ENCODE measurements at regions not wholly inside any gene's neighbourhood (a gene's known extent, or its start where the extent isn't known, plus 50 kb on each side); places are given as distances from the start of the nearest gene placed in this dataset.

DNA sequence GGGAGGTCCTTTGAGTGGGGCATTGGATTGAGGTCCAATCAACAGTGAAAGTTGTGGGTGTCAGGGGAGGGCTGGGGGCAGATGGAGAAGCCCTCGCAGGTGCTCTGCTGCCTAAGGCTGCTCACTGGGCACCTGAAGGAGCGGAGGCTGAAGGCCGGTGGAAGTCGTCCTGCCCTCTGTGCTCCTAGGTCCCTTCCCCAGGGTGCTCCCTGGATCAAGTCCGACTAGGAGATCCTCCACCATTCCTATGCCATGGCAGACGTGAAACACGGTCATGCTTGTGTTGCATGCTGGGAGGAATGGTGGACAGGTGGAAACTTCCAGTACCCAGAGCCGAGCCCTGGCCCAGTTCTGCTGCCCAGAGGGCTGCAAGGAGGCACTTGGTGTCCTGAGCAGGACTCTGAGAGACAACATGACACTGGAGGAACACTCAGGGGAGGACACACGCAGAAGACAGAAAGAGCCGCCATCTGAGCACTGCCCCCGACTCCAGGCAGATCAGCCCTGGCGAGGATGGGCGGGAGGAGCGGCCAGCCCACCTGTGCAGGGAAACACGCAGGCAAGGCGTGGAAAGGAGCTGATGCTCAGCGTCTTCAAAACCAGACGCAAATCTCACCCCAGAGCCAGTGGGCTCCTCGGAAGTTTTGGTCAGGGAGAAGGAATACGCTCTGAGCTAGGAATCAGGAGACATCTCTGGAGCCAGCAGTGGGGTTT lies 786.8 kb downstream of the BRD1 start:
- no peak overlapping the region for H3K4me3 ChIP-seq (ENCODE audit: low read length)
- H3K27me3 ChIP-seq (ENCODE audit: control insufficient read depth, low read length): no peaks in the 10 kb centered on the region

DNA sequence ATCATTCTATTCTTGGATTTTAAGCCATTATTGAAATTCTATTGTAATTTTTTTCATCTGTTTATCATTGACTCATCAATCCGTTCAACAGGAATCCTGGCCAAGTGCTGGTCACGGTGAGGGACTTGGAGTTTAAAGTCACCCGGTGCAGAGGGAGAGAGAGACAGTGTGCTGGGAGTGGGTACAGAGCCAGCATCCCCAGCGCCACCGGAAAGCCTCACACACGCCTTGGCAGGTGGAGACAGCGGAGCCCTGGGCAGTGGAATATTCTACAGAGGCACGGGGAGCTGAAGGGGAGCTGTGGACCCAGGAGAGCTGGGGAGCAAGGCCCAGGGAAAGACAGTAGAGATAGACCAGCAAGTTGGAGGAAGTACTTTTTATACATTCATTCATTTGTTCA lies 787.6 kb downstream of the BRD1 start:
- H3K4me1 ChIP-seq (ENCODE audit: control insufficient read depth, low read length): no peaks in the 10 kb centered on the region
- no peaks in the 10 kb centered on the region for H3K36me3 ChIP-seq (ENCODE audit: control insufficient read depth, low read length)
- no peaks in the 10 kb centered on the region for H3F3A ChIP-seq (ENCODE audit: control insufficient read depth, insufficient read depth)
- H3K4me3 ChIP-seq (ENCODE audit: low read length): no peak overlapping the region
- no peaks in the 10 kb centered on the region for H4K20me1 ChIP-seq (ENCODE audit: control insufficient read depth, insufficient read depth, low read depth, low read length)
- peaks cover 17% of the 10 kb centered on the region; the same call in 1 of the 2 replicates for H3K9me3 ChIP-seq (ENCODE audit: control insufficient read depth, insufficient read depth, low read length)
- no peak overlapping the region for H3K4me2 ChIP-seq (ENCODE audit: low read length)
- no peaks in the 10 kb centered on the region for H3K27me3 ChIP-seq (ENCODE audit: control insufficient read depth, low read length)
- H3K79me2 ChIP-seq (ENCODE audit: control insufficient read depth, low read length): no peaks in the 10 kb centered on the region
- H3K9me2 ChIP-seq (replicated peaks; ENCODE audit: control insufficient read depth, low read length): no peaks in the 10 kb centered on the region
- TF ChIP-seq, protein P1, sequence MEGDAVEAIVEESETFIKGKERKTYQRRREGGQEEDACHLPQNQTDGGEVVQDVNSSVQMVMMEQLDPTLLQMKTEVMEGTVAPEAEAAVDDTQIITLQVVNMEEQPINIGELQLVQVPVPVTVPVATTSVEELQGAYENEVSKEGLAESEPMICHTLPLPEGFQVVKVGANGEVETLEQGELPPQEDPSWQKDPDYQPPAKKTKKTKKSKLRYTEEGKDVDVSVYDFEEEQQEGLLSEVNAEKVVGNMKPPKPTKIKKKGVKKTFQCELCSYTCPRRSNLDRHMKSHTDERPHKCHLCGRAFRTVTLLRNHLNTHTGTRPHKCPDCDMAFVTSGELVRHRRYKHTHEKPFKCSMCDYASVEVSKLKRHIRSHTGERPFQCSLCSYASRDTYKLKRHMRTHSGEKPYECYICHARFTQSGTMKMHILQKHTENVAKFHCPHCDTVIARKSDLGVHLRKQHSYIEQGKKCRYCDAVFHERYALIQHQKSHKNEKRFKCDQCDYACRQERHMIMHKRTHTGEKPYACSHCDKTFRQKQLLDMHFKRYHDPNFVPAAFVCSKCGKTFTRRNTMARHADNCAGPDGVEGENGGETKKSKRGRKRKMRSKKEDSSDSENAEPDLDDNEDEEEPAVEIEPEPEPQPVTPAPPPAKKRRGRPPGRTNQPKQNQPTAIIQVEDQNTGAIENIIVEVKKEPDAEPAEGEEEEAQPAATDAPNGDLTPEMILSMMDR (IDR thresholded peaks at IDR 0.05; ENCODE audit: low read depth, low read length, poor library complexity, severe bottlenecking): no peak
- no peak for TF ChIP-seq EZH2phosphoT487 (IDR thresholded peaks at IDR 0.05; ENCODE audit: borderline replicate concordance, low read length)
- no peak overlapping the region for H3K27ac ChIP-seq (ENCODE audit: low read depth, low read length)

More for the DNA sequence above, 786.8 kb downstream of the BRD1 start:
- TF ChIP-seq EZH2phosphoT487 (IDR thresholded peaks at IDR 0.05; ENCODE audit: borderline replicate concordance, low read length): no peak
- TF ChIP-seq, protein P1 (IDR thresholded peaks at IDR 0.05; ENCODE audit: low read depth, low read length, poor library complexity, severe bottlenecking): no peak
- no peaks in the 10 kb centered on the region; the same call in 1 of the 2 replicates for H3K4me1 ChIP-seq (ENCODE audit: control insufficient read depth, low read length)
- H3K27ac ChIP-seq (ENCODE audit: low read depth, low read length): no peak overlapping the region
- peaks cover 14% of the 10 kb centered on the region; the same call in 1 of the 2 replicates for H3K9me3 ChIP-seq (ENCODE audit: control insufficient read depth, insufficient read depth, low read length)
- H4K20me1 ChIP-seq (ENCODE audit: control insufficient read depth, insufficient read depth, low read depth, low read length): no peaks in the 10 kb centered on the region
- H3K79me2 ChIP-seq (ENCODE audit: control insufficient read depth, low read length): no peaks in the 10 kb centered on the region
- H3K9me2 ChIP-seq (replicated peaks; ENCODE audit: control insufficient read depth, low read length): no peaks in the 10 kb centered on the region
- H3K4me2 ChIP-seq (ENCODE audit: low read length): no peak overlapping the region
- no peaks in the 10 kb centered on the region for H3K36me3 ChIP-seq (ENCODE audit: control insufficient read depth, low read length)
- H3F3A ChIP-seq (ENCODE audit: control insufficient read depth, insufficient read depth): no peaks in the 10 kb centered on the region

DNA sequence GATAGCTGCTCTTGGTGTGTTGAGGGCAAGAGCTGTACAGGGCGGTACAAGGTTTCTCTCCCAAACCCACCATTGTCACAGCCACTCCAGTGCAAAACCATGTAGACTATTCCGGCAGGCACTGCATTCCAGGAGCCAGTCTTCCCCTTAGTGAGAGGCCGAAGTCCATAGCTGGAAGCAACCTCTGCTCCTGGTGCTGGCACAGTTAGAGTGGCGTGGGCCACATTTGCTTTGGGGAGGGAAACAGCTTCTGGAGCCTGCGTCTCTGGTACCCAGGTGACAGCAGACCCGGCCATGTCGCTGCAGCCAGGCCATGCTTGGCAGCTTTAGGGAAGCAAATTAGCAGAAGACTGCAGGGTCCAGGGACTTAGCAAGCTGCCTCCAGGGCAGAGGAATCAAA lies 788.0 kb downstream of the BRD1 start:
- Histone ChIP-seq H3F3A (ENCODE audit: control insufficient read depth, insufficient read depth) (no peaks in the 10 kb centered on the region), H4K20me1 (ENCODE audit: control insufficient read depth, insufficient read depth, low read depth, low read length) (no peaks in the 10 kb centered on the region), H3K79me2 (ENCODE audit: control insufficient read depth, low read length) (no peaks in the 10 kb centered on the region), H3K4me3 (ENCODE audit: low read length) (no peak overlapping the region), H3K9me2 (replicated peaks; ENCODE audit: control insufficient read depth, low read length) (no peaks in the 10 kb centered on the region), H3K27me3 (ENCODE audit: control insufficient read depth, low read length) (no peaks in the 10 kb centered on the region), H3K4me1 (ENCODE audit: control insufficient read depth, low read length) (no peaks in the 10 kb centered on the region), H3K9me3 (ENCODE audit: control insufficient read depth, insufficient read depth, low read length) (peaks cover 17% of the 10 kb centered on the region; the same call in 1 of the 2 replicates), H3K4me2 (ENCODE audit: low read length) (no peak overlapping the region), H3K27ac (ENCODE audit: low read depth, low read length) (no peak overlapping the region), H3K36me3 (ENCODE audit: control insufficient read depth, low read length) (no peaks in the 10 kb centered on the region)
- TF ChIP-seq, protein P1 (IDR thresholded peaks at IDR 0.05; ENCODE audit: low read depth, low read length, poor library complexity, severe bottlenecking): no peak
- TF ChIP-seq EZH2phosphoT487 (IDR thresholded peaks at IDR 0.05; ENCODE audit: borderline replicate concordance, low read length): no peak
